HG02588 (cell line): ENCODE measurements at regions not wholly inside any gene's neighbourhood (a gene's known extent, or its start where the extent isn't known, plus 50 kb on each side); places are given as distances from the start of the nearest gene placed in this dataset.
"Not testable (repeated sequence)": the region's sequence is repeated elsewhere in the genome, so short reads cannot be mapped to it uniquely, and the experiment has no call there.

Experiments used
- ATAC-seq: cut with Tn5 transposase; IDR thresholded peaks from one replicate; pipeline ENCODE4 v1.9.1; 2021; ENCODE audit warnings: mild to moderate bottlenecking, moderate library complexity; ENCODE audit not compliant: unreplicated experiment

DNA sequence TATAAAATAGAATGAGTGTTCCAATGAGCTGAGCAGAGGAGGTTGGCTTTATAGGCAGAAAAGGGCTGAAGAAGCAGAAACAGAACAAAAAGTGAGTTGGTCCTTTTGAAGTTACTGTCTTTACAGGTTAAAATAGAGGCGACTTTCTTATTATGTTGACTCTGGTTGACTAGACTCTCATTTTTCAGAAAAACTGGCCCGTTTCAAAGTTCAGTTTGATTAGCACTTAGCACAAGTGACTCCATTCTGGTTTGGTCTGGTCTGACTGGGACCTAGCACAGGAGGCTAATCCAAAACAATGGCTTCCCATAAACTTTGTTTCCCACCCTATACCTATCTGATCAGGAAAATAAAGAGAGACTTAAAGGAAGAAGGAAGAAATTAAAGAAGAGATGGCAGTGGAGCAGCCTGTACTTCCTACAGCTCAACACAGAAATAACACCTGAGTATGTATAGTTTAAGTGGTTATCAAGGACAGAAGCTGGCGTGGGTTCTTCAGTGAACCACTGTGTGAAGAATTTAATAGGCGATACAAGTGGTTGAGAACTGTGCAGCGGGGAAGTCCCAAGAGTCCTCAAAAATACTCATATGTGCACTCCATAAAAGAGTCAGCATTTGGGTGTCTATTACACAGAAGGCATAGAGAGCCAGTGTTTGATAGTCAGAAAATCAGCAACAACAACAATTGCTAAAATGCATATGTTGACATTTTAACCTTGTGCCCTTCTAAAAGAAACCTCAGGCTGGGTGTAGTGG lies 554.8 kb upstream of the HTR2C start:
- ATAC-seq: no peak

DNA sequence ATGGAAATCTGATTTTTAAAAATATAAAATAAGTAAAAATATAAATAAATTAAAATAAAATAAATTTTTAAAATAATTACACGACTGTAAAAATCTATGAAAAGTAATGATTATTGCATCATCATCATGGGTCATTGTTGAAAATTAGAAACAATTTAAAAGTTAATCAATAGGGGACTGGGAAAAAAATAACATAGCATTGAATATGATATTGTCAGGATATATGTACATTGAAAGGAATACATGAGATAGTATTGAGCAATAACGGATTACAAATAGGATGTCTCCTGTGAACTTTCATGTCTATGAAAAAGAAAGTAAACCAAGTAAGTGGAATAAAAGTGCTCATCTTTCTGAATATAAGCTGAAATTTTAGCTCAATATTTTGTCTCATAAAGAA lies 566.8 kb upstream of the HTR2C start:
- ATAC-seq: no peak

DNA sequence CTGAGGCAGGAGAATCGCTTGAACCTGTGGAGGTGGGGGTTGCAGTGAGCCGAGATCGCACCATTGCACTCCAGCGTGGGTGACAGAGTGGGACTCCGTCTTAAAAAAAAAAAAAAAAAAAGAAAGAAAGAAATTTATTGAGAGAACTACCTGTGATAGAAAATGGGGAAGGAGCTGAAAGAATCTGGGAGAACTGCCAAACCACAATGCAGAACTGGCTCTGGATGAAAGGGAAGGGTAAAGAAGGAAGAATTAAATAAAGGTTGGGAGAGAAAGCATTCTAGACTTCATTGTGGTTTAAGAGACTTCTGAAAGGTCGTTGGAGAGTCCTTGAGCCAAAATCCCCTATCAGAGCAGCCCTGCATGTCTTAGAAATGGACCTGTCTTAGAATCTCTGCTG lies 567.9 kb upstream of the HTR2C start:
- ATAC-seq: no peak

DNA sequence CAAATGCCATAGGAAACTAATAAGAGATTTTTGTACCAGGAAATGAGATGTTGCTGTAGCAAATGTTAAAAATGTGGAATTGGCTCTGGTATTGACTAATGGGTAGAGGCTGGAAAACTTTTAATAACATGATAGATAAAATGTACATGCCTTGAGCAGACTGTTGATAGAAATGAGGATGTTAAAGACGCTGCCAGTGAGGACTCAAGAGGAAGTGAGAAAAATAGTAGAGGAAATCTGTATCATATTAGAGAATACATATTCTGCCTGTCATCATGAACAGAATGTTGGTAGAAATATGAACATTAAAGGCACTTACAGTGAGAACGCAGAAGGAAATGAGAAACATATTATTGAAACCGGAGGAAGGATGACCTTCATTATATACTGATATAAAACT lies 577.2 kb upstream of the HTR2C start:
- ATAC-seq: no peak

DNA sequence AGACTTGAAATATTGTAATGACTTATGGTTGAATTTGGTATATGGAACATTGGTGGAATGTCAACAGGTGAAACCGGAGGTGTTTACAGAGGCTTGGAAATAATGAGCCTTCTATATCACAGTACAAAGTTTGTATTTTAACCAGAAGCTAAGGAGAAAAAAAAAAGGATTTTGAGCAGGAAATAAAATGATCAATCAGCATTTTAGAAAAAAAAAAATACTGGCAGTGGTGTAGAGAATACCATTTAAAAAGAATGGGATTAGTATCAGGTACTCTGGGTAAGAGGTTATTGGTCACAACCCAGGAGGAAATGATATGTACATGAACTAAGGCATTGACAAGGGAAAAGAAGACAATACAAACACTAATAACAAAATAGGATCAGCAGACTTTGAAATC lies 587.1 kb upstream of the HTR2C start:
- no peak for ATAC-seq

DNA sequence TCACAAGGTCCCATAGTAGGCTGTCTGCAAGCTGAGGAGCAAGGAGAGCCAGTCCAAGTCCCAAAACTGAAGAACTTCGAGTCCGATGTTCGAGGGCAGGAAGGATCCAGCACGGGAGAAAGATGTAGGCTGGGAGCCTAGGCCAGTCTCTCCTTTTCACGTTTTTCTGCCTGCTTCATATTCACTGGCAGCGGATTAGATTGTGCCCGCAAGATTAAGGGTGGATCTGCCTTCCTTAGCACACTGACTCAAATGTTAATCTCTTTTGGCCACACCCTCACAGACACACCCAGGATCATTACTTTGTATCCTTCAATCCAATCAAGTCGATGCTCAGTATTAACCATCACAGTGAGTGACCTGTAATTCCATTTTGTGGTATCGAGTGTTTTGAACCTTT lies 592.2 kb upstream of the HTR2C start:
- not testable (repeated sequence) for ATAC-seq

DNA sequence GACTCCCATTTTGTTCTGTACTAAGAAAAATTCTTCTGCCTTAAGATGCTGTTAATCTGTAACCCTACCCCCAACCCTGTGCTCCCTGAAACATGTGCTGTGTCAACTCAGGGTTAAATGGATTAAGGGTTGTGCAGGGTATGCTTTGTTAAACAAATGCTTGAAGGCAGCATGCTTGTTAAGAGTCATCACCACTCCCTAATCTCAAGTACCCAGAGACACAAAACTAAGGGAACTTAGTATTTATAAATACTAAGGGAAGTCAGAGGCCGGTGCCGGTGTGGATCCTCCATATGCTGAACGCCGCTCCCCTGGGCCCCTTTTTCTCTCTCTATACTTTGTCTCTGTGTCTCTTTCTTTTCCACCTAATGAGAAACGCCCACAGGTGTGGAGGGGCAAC lies 593.2 kb upstream of the HTR2C start:
- not testable (repeated sequence) for ATAC-seq

DNA sequence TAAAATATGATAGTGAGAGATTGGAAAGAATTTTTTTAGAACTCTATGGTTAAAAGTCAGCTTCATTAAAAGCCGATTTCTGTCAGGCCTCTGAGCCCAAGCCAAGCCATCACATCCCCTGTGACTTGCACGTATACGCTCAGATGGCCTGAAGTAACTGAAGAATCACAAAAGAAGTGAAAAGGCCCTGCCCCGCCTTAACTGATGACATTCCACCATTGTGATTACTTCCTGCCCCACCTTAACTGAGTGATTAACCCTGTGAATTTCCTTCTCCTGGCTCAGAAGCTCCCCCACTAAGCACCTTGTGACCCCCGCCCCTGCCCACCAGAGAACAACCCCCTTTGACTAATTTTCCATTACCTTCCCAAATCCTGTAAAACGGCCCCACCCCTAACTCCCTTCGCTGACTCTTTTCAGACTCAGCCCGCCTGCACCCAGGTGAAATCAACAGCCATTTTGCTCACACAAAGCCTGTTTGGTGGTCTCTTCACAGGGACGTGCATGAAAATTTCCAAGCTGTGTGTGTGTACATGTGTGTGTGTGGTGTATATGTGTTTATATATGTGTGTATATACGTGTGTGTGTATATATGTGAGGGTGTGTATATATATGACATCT lies 595.5 kb upstream of the HTR2C start:
- ATAC-seq: not testable (repeated sequence)

DNA sequence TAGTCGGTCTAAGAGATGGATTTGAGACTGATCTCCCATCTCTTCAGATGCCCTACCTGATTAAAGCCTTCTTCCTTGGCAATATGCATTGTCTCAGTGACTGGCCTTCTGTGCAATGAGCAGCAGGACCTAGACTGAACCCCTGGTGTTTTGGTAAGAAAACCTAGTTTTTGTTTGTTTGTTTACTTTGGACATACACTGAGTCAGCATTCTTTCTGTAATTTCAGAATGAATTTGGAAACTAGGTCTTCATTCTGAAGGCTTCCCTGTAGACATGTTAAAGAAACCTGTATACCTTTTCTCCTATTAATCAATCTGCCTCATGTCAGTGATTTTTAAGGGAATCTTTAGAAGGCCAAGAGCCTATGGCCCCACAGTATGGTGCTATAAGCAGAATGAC lies 597.5 kb upstream of the HTR2C start:
- no peak for ATAC-seq

DNA sequence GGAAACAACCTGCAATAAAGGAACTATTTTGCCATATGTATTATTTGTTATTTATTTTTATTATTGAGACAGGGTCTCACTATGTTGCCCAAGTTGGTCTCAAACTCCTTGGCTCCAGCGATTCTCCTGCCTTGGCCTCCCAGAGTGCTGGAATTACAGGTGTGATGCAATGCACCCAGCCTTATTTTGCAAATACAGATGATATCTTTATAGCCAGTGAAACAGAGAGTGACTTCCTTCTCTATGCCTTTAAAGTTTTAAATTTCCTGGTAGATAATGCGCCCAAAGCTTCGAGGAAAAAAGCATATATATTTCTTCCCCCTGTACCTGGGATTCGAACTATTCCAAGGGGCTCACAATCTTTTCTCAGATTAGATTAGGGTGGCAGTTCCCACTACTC lies 601.1 kb upstream of the HTR2C start:
- ATAC-seq: no peak

DNA sequence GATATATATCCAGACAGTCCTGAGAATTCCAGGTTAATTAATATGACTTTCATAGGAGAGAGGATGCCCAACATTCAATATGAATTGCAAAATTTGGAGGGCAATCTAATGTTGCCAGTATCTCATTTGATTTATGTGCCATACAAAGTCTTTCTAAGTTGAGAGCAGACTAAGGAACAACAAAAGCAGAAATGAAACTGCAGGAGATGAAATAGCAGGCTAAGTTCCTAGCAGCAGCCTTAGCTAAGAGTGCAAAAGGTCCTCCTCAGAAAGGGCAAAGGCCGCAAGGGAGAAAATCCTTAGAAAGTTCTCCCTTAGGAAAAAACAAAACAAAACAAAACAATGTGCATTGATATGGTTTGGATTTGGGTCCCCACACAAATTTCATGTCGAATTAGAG lies 602.9 kb upstream of the HTR2C start:
- ATAC-seq: no peak

DNA sequence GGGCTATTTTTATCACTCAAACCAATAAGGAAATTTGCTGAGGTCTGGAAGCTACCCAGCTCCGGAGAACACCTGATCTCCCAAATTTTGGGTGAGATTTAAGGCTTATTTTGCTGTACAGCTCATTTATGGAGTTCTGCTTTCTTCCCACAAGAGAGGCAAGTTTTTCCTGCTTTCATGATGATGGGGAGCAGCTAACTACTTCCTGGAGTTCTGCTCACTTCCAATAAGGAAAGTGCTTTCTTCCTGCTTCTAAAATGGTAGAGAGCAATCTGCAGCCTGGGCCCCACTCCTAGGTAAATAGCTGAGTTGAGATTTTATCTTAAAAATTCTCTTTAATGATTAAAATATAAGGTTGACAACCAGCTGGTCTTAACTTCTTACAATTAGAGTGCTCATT lies 606.0 kb upstream of the HTR2C start:
- ATAC-seq: no peak

DNA sequence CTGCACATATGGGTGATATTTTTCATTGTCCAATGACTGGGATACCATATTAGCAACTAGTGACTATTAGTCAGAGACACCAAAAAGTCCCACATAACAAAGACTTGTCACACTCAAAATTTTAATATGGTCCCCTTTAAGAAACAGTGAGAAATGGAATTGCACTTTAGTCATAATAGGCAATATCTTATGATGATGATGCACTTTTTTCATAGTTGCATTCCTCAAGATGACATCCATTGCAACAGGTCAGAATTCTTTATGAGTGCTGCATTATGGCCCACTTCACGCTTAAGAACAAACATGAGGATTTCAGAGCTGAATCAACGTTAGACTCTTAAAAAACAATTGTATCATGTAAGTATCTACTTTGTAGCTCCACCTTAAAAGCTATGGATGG lies 608.4 kb upstream of the HTR2C start:
- no peak for ATAC-seq

DNA sequence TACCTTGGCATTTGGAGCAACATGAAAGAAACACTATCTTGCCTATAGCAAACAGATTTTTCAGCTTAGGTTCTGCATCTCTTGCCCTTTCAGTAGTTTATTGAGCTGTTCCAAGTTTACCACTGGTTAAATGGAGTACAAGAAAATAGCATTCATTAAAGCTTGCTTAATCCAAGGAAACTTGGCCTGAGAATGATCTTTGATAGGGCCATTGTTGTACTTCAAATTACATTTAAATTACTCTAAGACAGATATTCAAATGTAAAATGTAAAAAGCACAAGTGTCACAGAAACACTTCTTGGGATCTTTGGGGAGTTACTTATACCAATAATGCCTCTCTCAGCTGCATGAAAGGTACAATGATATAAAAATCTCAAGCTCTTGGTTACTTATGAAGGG lies 609.0 kb upstream of the HTR2C start:
- ATAC-seq: no peak

DNA sequence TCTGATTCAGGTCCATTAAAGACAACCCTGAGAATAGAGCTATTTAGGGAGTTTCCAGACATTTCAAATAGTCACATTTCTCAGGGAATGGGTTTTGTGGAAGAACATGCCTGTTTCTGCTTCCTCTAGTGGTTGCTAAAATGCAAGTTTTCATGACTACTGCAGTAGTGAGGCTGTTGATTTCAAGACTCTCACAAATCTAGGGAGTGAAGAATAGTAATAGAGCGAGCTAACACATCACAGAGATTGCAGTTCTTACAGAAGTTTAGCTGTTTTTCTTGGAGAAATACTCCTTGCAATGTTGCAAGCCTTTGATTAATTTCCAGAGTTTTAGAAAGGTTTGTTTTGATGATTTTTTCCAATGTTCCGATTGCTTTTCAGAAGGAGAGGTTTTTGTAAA lies 610.2 kb upstream of the HTR2C start:
- no peak for ATAC-seq

DNA sequence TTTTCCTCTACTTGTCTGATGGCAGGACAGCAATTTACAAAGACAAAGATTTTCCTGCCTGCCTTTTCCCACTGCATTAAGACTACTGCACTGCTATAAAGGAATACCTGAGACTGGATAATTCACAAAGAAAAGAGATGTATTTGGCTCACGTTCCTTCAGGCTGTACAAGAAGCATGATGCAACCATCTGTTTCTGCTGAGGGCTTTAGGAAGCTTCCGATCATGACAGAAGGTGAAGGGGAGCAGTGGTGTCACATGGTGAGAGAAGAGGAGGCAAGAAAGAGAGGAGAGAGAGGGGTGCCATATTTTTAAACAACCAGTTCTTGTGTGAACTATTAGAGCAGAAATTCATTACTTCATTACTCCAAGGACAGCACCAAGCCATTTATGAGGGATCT lies 617.1 kb upstream of the HTR2C start:
- ATAC-seq: no peak

DNA sequence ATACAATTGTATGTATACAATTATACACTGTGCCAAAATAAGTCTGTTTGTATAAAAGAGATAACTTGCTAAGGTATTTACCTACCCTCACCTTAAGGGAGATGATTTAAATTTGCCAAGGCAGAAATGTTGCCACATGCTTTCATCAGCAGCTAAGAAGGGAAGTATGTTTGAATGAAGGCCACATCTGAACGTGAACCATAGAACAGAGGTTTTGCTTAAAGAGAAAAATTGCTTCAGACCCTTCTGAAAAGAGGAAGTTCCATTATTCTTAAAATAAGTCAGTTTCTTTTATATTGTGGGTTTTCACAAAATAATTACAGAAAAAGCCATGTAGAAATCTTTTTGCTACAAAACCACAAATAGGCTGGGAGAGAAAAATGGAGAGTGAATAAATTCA lies 621.5 kb upstream of the HTR2C start:
- no peak for ATAC-seq

DNA sequence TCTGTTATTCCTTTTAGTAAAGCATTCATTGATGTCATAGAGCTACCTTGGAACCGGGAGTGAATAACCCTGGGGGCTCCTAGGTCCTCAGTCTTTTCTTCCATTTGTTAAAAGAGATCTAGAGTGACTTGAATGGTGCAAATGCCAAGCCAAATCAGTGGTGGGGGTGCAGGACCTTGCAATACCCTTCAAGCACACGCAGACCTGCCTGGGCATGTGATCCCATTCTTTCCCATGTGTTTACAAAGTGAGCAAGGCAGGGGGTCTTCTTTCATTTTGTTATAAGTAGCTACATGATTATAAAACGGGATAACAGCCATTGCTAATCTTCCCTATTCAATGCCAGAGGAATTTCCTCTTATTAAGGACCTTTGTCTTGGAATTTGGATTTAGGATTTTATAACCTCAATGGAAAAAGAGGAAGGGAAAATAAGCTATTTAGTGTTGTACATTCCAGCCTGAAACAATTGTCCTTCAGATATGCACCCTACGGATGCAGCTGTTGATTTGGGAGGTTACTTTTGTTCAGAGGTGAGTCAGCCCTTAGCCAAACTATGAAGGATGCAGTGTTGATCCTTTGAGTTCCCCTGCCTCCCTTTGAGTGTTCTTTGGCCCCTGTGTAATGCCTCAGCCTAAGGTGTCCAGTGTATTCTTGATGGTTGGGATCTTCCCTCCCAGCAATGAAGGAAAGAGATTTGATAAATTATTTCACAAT lies 623.8 kb upstream of the HTR2C start:
- ATAC-seq: no peak

DNA sequence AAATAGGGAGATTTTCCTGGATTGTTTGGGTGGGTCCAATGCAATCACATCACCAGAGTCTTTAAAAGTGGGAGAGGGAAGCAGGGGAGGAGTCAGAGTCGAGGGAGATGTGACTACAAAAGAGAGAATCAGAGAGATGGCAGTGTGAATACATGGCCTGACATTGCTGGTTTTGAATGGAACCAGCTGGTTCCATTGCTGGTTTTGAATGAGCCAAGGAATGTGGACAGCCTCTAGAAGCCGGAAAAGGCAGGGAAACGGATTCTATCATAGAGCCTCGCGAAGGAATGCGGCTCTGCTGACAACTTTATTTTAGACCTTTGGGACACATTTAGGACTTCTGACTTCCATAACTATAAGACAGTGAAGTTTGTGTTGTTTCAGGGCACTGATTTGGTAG lies 627.0 kb upstream of the HTR2C start:
- ATAC-seq: no peak

DNA sequence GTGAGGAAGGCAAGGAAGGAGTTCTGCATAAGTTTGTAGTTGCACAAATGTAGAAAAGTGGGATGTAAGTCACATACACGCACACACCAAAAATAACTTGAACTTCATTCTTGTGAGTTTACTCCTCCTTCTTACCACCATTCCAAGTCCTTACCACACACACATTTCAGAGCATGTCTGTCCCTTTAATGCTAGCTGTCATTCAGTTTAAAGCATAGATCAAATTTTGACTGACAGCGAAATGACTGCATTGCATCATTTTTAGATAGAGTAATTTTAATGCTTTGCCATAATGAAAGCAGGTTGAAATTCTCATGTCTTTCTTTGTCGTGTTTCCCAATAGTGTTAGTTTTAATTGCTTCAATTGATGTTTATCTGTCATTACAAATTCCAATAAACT lies 629.6 kb upstream of the HTR2C start:
- no peak for ATAC-seq

DNA sequence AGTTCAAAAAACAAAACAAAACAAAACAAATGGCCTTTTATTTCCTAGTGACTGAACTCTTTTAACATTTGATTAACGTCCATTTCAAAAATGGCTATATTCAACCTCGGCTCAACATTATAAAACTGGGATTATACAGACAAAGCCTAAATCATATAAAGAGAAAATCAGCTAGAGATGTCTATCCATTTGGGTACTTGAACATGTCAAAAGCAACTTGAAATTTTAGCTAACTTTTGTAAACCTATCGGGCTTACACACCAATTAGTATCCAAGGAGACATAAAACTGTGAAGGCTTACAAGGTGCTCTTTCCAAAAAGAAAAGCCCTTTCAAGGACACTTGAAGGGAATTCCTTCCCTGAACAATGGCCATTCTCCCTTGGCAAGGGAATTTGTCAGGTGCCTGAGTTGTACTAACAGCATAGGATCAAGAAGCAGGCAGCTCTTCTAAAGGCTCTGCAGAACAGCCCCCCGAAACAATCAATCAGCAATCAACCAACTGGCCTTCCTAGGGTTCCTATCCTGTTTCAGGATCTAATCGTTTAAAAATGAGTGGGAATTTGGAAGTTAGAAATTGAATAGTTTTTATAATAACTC lies 633.7 kb upstream of the HTR2C start:
- no peak for ATAC-seq

DNA sequence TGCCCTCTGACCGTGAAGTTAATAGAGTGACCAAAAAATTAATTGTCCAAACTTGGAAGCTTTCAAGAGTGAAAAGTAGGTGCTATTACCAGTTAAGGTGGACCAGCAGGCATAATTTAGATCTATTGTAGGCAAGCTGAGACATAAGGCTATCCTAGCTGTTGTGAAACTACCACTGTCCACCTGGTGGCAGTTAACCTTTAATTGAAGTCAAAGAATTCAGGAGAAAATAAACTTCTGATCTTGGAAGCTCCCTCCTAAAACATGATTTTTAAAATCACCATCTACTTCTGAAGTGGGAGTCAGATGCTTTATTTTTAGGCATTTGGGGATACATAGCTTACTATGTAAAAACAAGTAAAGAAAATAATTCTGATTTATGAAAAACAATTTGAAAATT lies 636.3 kb upstream of the HTR2C start:
- ATAC-seq: no peak
